ENCODE measurements at regions not wholly inside any gene's neighbourhood (a gene's known extent, or its start where the extent isn't known, plus 50 kb on each side); places are given as distances from the start of the nearest gene placed in this dataset.

- no peak overlapping the region for H3K4me3 ChIP-seq (ENCODE audit: low read depth, low read length)
- ChIA-PET POLR2A (no interaction called here), CTCF (no interaction called here)
- TF ChIP-seq, protein P1, sequence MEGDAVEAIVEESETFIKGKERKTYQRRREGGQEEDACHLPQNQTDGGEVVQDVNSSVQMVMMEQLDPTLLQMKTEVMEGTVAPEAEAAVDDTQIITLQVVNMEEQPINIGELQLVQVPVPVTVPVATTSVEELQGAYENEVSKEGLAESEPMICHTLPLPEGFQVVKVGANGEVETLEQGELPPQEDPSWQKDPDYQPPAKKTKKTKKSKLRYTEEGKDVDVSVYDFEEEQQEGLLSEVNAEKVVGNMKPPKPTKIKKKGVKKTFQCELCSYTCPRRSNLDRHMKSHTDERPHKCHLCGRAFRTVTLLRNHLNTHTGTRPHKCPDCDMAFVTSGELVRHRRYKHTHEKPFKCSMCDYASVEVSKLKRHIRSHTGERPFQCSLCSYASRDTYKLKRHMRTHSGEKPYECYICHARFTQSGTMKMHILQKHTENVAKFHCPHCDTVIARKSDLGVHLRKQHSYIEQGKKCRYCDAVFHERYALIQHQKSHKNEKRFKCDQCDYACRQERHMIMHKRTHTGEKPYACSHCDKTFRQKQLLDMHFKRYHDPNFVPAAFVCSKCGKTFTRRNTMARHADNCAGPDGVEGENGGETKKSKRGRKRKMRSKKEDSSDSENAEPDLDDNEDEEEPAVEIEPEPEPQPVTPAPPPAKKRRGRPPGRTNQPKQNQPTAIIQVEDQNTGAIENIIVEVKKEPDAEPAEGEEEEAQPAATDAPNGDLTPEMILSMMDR (IDR thresholded peaks at IDR 0.05; ENCODE audit: insufficient read depth, low read length, missing control alignments), result no peak
- DNase-seq (ENCODE audit: low read depth, low spot score), result no peak
These were observed 170.6 kb downstream of the PRDM9 start for GRCh38 chr5:23677996-23678395.

- H3K4me3 ChIP-seq (ENCODE audit: low read depth, low read length), result no peak overlapping the region
- TF ChIP-seq, protein P1 (IDR thresholded peaks at IDR 0.05; ENCODE audit: insufficient read depth, low read length, missing control alignments), result no peak
- DNase-seq (ENCODE audit: low read depth, low spot score), result no peak
- CTCF ChIA-PET, result no interaction called here
- POLR2A ChIA-PET, result no interaction called here
These were observed 176.7 kb downstream of the PRDM9 start for GRCh38 chr5:23684103-23684502.

GRCh38 chr5:23703940-23704855, 196.8 kb downstream of the PRDM9 start:
- H3K4me3 ChIP-seq (ENCODE audit: low read depth, low read length), result no peak overlapping the region
- TF ChIP-seq, protein P1 (IDR thresholded peaks at IDR 0.05; ENCODE audit: insufficient read depth, low read length, missing control alignments), result no peak
- ChIA-PET CTCF (no interaction called here), POLR2A (no interaction called here)
- DNase-seq (ENCODE audit: low read depth, low spot score), result no peak

DNA sequence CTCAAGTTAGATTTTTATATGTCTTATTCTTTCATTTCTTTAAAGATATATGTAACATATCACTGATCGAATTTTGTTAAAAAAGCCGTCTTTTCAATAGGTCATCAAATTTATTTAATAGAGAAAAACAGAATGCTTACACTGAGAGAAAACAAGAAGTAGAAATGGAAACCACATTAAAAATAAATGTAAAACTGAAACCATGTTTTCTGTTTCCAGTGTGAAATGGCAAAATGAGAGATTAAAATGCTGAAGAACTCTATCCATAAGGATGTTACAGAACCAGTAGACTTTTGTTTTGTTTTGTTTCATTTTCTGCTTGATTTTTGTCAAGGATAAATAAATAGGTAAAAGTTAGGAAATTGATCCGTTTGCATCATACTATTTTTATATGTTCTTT, 210.1 kb downstream of the PRDM9 start:
- H3K4me3 ChIP-seq (ENCODE audit: low read depth, low read length), result no peak overlapping the region
- no peak for DNase-seq (ENCODE audit: low read depth, low spot score)
- TF ChIP-seq, protein P1 (IDR thresholded peaks at IDR 0.05; ENCODE audit: insufficient read depth, low read length, missing control alignments), result no peak
- ChIA-PET POLR2A (no interaction called here), CTCF (no interaction called here)

DNA sequence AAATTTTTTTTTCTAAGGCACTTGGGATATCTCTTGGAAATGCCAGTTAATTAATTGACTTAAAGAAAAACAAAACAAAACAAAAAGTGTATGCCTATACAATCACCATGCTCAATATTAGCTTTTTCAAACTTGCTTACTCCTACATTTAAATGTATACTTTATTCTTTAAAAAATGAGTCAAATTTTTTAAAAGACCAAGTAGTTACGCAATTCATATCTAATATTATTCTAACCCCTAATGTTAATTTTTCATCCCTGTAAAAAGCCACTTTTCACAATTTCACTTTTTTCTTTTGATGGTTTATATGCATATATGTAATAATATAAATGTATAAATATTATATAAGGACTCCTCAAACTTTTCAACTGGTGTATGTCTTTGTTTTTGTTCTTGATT, 211.2 kb downstream of the PRDM9 start:
- ChIA-PET CTCF (no interaction called here), POLR2A (no interaction called here)
- H3K4me3 ChIP-seq (ENCODE audit: low read depth, low read length), result no peak overlapping the region
- no peak for DNase-seq (ENCODE audit: low read depth, low spot score)
- TF ChIP-seq, protein P1 (IDR thresholded peaks at IDR 0.05; ENCODE audit: insufficient read depth, low read length, missing control alignments), result no peak

GRCh38 chr5:23721336-23721735, 213.9 kb downstream of the PRDM9 start:
- TF ChIP-seq, protein P1 (IDR thresholded peaks at IDR 0.05; ENCODE audit: insufficient read depth, low read length, missing control alignments), result no peak
- no peak overlapping the region for H3K4me3 ChIP-seq (ENCODE audit: low read depth, low read length)
- ChIA-PET POLR2A (no interaction called here), CTCF (no interaction called here)
- no peak for DNase-seq (ENCODE audit: low read depth, low spot score)

All from AG04449 (cell line).